ENCODE measurements at regions not wholly inside any gene's neighbourhood (a gene's known extent, or its start where the extent isn't known, plus 50 kb on each side); places are given as distances from the start of the nearest gene placed in this dataset.

- H3K4me3 Mint-ChIP-seq = no peak overlapping the region
- peaks cover 7% of the 10 kb centered on the region for H3K9me3 Mint-ChIP-seq
- no peak overlapping the region for H3K27ac Mint-ChIP-seq
- no peaks in the 10 kb centered on the region for H3K4me1 Mint-ChIP-seq
- H3K27me3 Mint-ChIP-seq = no peaks in the 10 kb centered on the region
- no peaks in the 10 kb centered on the region for H3K36me3 Mint-ChIP-seq
- no peak for DNase-seq
Observed at GRCh38 chr18:72407048-72407447, 137.1 kb downstream of the CBLN2 start.

- Mint-ChIP-seq H3K4me1 (no peaks in the 10 kb centered on the region), H3K27ac (peak overlapping the region; percentile 46), H3K36me3 (no peaks in the 10 kb centered on the region), H3K4me3 (no peak overlapping the region), H3K27me3 (no peaks in the 10 kb centered on the region), H3K9me3 (no peaks in the 10 kb centered on the region)
- no peak for DNase-seq
Observed at GRCh38 chr18:72391951-72392350, 152.2 kb downstream of the CBLN2 start.

DNA sequence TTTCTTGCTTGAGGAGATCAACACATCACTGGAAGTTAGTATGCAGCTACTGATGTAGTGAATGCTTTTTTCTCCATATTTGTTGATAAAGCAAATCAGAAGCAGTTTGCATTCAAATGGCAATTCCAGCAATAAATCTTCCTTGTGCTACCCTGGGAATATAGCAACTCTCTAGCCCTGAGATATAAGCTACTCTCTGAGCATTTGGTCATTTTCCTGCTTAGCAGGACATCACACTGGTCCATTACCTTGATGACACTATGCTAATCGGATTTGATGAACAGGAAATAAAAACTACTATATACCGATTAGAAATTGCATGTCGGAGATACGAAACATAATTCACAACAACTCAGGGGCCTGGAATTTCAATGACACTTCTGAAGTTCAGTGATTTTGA is 152.7 kb downstream of the CBLN2 start:
- Mint-ChIP-seq H3K27ac (no peak overlapping the region), H3K9me3 (no peaks in the 10 kb centered on the region), H3K4me1 (no peaks in the 10 kb centered on the region), H3K4me3 (no peak overlapping the region), H3K36me3 (no peaks in the 10 kb centered on the region), H3K27me3 (no peaks in the 10 kb centered on the region)
- no peak for DNase-seq

DNA sequence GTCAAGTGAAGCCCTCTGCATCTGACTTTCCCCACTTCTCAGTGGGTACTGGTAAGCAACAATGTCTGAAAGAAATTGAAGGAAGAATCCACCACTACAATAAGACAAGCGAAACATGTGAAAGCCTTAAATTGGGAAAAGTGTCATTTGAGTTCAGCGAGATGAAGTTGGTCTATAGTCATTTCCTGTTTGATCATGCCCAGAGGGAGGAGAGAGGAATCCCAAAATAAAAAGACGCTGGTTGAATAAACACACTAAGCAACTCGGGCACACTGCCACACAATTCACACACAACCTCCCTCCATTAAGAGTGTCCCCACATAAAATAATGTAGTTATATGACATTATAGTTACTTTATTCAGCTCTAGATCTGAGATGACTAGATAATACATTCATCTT is 166.1 kb downstream of the CBLN2 start:
- DNase-seq = no peak
- peaks cover 4% of the 10 kb centered on the region for H3K9me3 Mint-ChIP-seq
- H3K4me1 Mint-ChIP-seq = no peaks in the 10 kb centered on the region
- H3K27me3 Mint-ChIP-seq = no peaks in the 10 kb centered on the region
- no peaks in the 10 kb centered on the region for H3K36me3 Mint-ChIP-seq
- H3K4me3 Mint-ChIP-seq = no peak overlapping the region
- H3K27ac Mint-ChIP-seq = no peak overlapping the region

- H3K9me3 Mint-ChIP-seq = peaks cover 4% of the 10 kb centered on the region
- H3K4me3 Mint-ChIP-seq = no peak overlapping the region
- no peak for DNase-seq
- H3K27ac Mint-ChIP-seq = no peak overlapping the region
- H3K27me3 Mint-ChIP-seq = no peaks in the 10 kb centered on the region
- H3K36me3 Mint-ChIP-seq = no peaks in the 10 kb centered on the region
- H3K4me1 Mint-ChIP-seq = no peaks in the 10 kb centered on the region
Observed at GRCh38 chr18:72376256-72376655, 167.9 kb downstream of the CBLN2 start.

GRCh38 chr18:72375618-72376017 is 168.5 kb downstream of the CBLN2 start:
- H3K36me3 Mint-ChIP-seq = no peaks in the 10 kb centered on the region
- peaks cover 4% of the 10 kb centered on the region for H3K9me3 Mint-ChIP-seq
- no peaks in the 10 kb centered on the region for H3K27me3 Mint-ChIP-seq
- no peak overlapping the region for H3K4me3 Mint-ChIP-seq
- H3K4me1 Mint-ChIP-seq = no peaks in the 10 kb centered on the region
- no peak for DNase-seq
- H3K27ac Mint-ChIP-seq = no peak overlapping the region

GRCh38 chr18:72372076-72372475 is 172.1 kb downstream of the CBLN2 start:
- Mint-ChIP-seq H3K27me3 (no peaks in the 10 kb centered on the region), H3K9me3 (peaks cover 5% of the 10 kb centered on the region), H3K4me3 (no peak overlapping the region), H3K4me1 (no peaks in the 10 kb centered on the region), H3K27ac (no peak overlapping the region), H3K36me3 (no peaks in the 10 kb centered on the region)
- no peak for DNase-seq

GRCh38 chr18:72368308-72368707 is 175.8 kb downstream of the CBLN2 start:
- Mint-ChIP-seq H3K27me3 (no peaks in the 10 kb centered on the region), H3K27ac (no peak overlapping the region), H3K9me3 (peaks cover 5% of the 10 kb centered on the region), H3K4me3 (no peak overlapping the region), H3K36me3 (no peaks in the 10 kb centered on the region), H3K4me1 (no peaks in the 10 kb centered on the region)
- no peak for DNase-seq

DNA sequence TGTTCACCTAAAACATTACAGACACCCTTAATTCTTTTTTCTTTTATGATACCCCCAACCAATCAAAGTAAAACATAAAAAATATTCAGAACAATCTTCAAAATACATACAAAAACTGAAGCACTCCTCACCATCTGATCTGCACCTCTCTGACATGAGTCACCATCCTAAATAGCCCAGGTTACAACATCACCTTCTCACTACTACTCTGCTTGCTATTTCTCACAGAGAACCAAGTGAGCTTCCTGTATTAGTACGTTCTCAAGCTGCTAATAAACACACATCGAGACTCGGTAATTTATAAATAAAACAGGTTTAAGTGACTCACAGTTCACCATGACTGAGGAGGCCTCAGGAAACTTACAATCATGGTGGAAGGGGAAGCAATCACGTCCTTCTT is 183.5 kb downstream of the CBLN2 start:
- no peak for DNase-seq
- no peaks in the 10 kb centered on the region for H3K4me1 Mint-ChIP-seq
- H3K27me3 Mint-ChIP-seq = no peaks in the 10 kb centered on the region
- H3K4me3 Mint-ChIP-seq = no peak overlapping the region
- peaks cover 4% of the 10 kb centered on the region for H3K9me3 Mint-ChIP-seq
- H3K36me3 Mint-ChIP-seq = no peaks in the 10 kb centered on the region
- no peak overlapping the region for H3K27ac Mint-ChIP-seq

DNA sequence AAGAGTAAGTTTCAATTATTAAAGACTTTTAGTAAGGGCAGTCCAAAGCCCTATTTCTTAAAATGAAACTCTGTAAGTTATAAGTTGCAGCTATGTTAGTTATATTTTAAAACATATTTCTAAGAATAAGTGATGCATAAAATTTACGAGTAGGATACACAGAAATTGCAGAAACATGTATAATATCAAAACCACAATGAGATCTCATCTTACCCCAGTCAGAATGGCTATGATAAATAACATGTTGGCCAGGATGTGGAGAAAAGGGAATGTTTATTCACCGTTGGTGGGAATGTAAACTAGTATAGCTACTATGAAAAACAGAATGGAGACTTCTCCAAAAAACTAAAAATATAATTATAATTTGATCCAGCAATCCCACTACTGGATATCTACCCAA is 201.2 kb downstream of the CBLN2 start:
- Mint-ChIP-seq H3K36me3 (no peaks in the 10 kb centered on the region), H3K9me3 (no peaks in the 10 kb centered on the region), H3K27me3 (no peaks in the 10 kb centered on the region), H3K27ac (no peak overlapping the region), H3K4me1 (no peaks in the 10 kb centered on the region), H3K4me3 (no peak overlapping the region)
- no peak for DNase-seq

DNA sequence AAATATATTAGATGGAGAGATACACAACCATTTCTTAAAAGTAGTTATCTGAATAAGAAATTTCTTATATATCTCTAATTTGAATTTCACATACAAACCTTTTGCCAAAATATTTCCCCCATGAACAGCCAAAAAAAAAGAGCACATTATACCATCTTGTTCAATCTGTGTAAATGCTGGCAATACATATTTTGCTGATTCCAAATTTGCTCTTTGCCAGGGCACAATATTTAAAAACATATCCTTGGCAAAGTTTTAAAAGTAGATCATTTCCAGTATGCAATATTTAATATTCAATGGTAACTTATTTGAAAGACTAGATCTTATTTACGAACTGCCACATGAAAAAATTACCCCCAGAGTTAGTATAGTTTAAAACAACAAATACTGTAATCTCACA is 204.2 kb downstream of the CBLN2 start:
- Mint-ChIP-seq H3K4me3 (no peak overlapping the region), H3K36me3 (no peaks in the 10 kb centered on the region), H3K9me3 (no peaks in the 10 kb centered on the region), H3K27me3 (no peaks in the 10 kb centered on the region), H3K4me1 (no peaks in the 10 kb centered on the region), H3K27ac (no peak overlapping the region)
- no peak for DNase-seq

- H3K9me3 Mint-ChIP-seq = no peaks in the 10 kb centered on the region
- H3K4me1 Mint-ChIP-seq = no peaks in the 10 kb centered on the region
- H3K27ac Mint-ChIP-seq = no peak overlapping the region
- no peaks in the 10 kb centered on the region for H3K36me3 Mint-ChIP-seq
- H3K27me3 Mint-ChIP-seq = no peaks in the 10 kb centered on the region
- H3K4me3 Mint-ChIP-seq = no peak overlapping the region
- no peak for DNase-seq
Observed at GRCh38 chr18:72336786-72337185, 207.4 kb downstream of the CBLN2 start.

DNA sequence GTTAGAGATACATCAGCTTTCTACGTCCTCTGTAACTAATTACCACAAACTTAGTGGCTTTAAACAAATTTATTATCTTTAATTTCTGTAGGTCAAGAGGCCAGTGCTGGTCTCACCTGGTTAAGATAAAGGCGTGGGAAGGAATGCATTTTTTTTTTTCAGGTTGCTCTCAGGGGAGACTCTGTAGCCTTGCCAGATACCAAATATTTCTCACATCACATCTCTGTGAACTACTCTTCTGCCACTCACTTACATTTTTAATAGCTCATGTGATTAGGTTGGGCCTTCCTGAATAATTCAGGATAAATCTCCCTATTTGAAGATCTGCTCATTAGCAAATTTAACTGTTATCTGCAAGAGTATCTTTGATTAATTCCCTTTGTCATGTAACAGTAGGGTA is 214.6 kb downstream of the CBLN2 start:
- H3K4me3 Mint-ChIP-seq = no peak overlapping the region
- no peaks in the 10 kb centered on the region for H3K27me3 Mint-ChIP-seq
- no peaks in the 10 kb centered on the region for H3K9me3 Mint-ChIP-seq
- no peak overlapping the region for H3K27ac Mint-ChIP-seq
- H3K4me1 Mint-ChIP-seq = no peaks in the 10 kb centered on the region
- H3K36me3 Mint-ChIP-seq = no peaks in the 10 kb centered on the region
- DNase-seq = no peak

DNA sequence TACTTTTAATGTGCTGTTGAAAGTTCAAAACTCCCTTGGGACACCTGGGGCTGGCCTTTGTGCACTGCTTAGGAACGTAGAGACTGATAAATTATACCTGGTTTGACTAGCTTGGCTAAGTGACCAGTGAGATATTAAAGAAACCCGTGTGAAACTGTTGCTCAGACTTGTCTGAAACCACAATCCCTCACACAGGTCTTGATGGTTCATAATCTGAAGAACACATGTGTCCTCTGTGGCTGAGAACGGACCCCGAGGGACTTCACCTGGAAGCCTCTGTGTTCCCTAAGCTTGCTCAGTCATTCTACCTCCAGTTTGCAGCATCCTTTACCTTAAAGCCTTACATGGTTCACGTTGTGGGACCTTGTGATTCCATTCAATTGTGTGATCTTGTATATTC is 218.8 kb downstream of the CBLN2 start:
- Mint-ChIP-seq H3K4me1 (no peaks in the 10 kb centered on the region), H3K27ac (no peak overlapping the region), H3K4me3 (no peak overlapping the region), H3K36me3 (no peaks in the 10 kb centered on the region), H3K27me3 (no peaks in the 10 kb centered on the region), H3K9me3 (no peaks in the 10 kb centered on the region)
- no peak for DNase-seq

- Mint-ChIP-seq H3K27ac (no peak overlapping the region), H3K9me3 (no peaks in the 10 kb centered on the region), H3K27me3 (no peaks in the 10 kb centered on the region), H3K4me1 (no peaks in the 10 kb centered on the region), H3K36me3 (no peaks in the 10 kb centered on the region), H3K4me3 (no peak overlapping the region)
- no peak for DNase-seq
Observed at GRCh38 chr18:72324677-72325076, 219.5 kb downstream of the CBLN2 start.

DNA sequence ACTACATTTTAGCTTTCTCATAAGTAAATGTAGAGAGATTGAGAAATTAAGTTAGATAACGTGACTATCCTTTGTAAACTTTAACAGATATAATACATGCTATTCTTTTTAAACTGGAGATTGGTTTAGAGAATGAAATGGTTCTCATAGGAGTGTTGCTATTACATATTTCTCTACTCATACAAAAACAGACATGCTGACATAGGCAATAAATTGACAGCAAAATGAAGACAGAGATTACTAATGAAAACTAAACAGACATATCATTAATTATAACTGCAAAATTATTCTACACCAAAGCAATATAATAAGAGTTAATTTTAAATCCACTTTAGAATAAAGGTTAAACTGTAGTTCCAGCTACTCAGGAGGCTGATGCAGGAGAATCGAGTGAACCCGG is 227.6 kb downstream of the CBLN2 start:
- H3K27me3 Mint-ChIP-seq = no peaks in the 10 kb centered on the region
- H3K4me3 Mint-ChIP-seq = no peak overlapping the region
- H3K9me3 Mint-ChIP-seq = peaks cover 2% of the 10 kb centered on the region
- no peak overlapping the region for H3K27ac Mint-ChIP-seq
- H3K36me3 Mint-ChIP-seq = no peaks in the 10 kb centered on the region
- no peaks in the 10 kb centered on the region for H3K4me1 Mint-ChIP-seq
- no peak for DNase-seq
